DOHH2 (cell line): ENCODE measurements at regions not wholly inside any gene's neighbourhood (a gene's known extent, or its start where the extent isn't known, plus 50 kb on each side); places are given as distances from the start of the nearest gene placed in this dataset.

Experiments used
- H3F3A ChIP-seq: fragments of 200-600 bp; sonication (generic), shearing (Covaris generic); 2 replicates; pipeline ENCODE4 v1.6.0; 2016; ENCODE audit warnings: antibody characterized with exemption, mild to moderate bottlenecking; ENCODE audit not compliant: control insufficient read depth, insufficient read depth
- H3K27ac ChIP-seq: fragments of 200-600 bp; sonication (generic); 2 replicates; pipeline ENCODE4 v1.5.1; 2014; ENCODE audit warnings: low read depth, mild to moderate bottlenecking, low read length, moderate library complexity
- H3K27me3 ChIP-seq: fragments of 200-600 bp; sonication (generic); 2 replicates; pipeline ENCODE4 v1.6.1; 2014; ENCODE audit warnings: mild to moderate bottlenecking, low read length, mixed read lengths; ENCODE audit not compliant: control insufficient read depth
- H3K36me3 ChIP-seq: fragments of 200-600 bp; sonication (generic); 2 replicates; pipeline ENCODE4 v1.6.1; 2014; ENCODE audit warnings: mild to moderate bottlenecking, low read length, moderate library complexity, mixed read lengths; ENCODE audit not compliant: control insufficient read depth
- H3K4me1 ChIP-seq: fragments of 200-600 bp; sonication (generic); 2 replicates; pipeline ENCODE4 v1.6.1; 2014; ENCODE audit warnings: mild to moderate bottlenecking, low read length, mixed read lengths; ENCODE audit not compliant: control insufficient read depth
- H3K4me2 ChIP-seq: fragments of 200-600 bp; sonication (generic); 2 replicates; pipeline ENCODE4 v1.6.0; 2014; ENCODE audit warnings: mild to moderate bottlenecking, low read length, moderate library complexity
- H3K4me3 ChIP-seq: fragments of 200-600 bp; sonication (generic); 2 replicates; pipeline ENCODE4 v1.5.1; 2014; ENCODE audit warnings: mild to moderate bottlenecking, low read length, mixed read lengths
- H3K79me2 ChIP-seq: fragments of 200-600 bp; sonication (generic); 2 replicates; pipeline ENCODE4 v1.6.1; 2014; ENCODE audit warnings: mild to moderate bottlenecking, low read length, mixed read lengths; ENCODE audit not compliant: control insufficient read depth
- H3K9me2 ChIP-seq: fragments of 200-600 bp; sonication (generic); replicated peaks from 2 replicates; pipeline ENCODE4 v1.6.1; 2014; ENCODE audit warnings: mild to moderate bottlenecking, low read length, mixed read lengths; ENCODE audit not compliant: control insufficient read depth
- H3K9me3 ChIP-seq: fragments of 200-600 bp; sonication (generic); 2 replicates; pipeline ENCODE4 v1.6.1; 2014; ENCODE audit warnings: antibody characterized with exemption, low read length, mixed read lengths; ENCODE audit not compliant: control insufficient read depth, insufficient read depth
- H4K20me1 ChIP-seq: fragments of 200-600 bp; sonication (generic); 2 replicates; pipeline ENCODE4 v1.6.0; 2014; ENCODE audit warnings: low read depth, mild to moderate bottlenecking, antibody characterized with exemption, low read length, moderate library complexity; ENCODE audit not compliant: control insufficient read depth, insufficient read depth
- EZH2phosphoT487 ChIP-seq: fragments of 200-600 bp; sonication (generic); IDR thresholded peaks from 2 replicates; pipeline ENCODE4 v1.6.1; 2017; ENCODE audit warnings: borderline replicate concordance, mild to moderate bottlenecking, antibody characterized with exemption, low read length, moderate library complexity, mixed read lengths
- TF ChIP-seq, protein P1 (sequence below): fragments of 200-600 bp; sonication (generic); IDR thresholded peaks from one replicate; pipeline ENCODE4 v1.5.1; 2014; ENCODE audit warnings: antibody characterized with exemption, mild to moderate bottlenecking, low read depth, low read length; ENCODE audit not compliant: poor library complexity, severe bottlenecking

DNA sequence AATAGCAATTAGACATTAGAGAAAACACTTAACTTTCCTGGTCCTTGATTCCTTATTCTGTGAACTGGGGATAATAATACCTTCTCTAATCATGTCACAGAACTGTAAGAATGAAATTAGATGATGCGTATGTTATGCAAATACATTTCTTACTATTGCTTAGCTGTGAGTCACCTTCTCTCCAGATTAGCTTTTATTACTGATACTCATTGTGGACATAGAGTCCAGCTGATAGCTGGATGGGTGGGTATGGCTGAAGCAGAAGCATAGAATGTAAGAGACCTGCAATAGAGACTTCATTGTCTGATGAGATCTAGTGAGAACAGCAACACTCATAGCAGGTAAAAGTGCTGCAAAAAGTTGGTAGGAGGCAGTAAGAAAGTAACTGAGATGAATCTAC is 437.2 kb upstream of the ZFP42 start:
- Histone ChIP-seq H3K27me3 (no peaks in the 10 kb centered on the region), H4K20me1 (no peaks in the 10 kb centered on the region), H3F3A (no peaks in the 10 kb centered on the region), H3K9me2 (no peaks in the 10 kb centered on the region), H3K27ac (no peak overlapping the region), H3K4me2 (no peak overlapping the region), H3K36me3 (no peaks in the 10 kb centered on the region), H3K9me3 (no peaks in the 10 kb centered on the region), H3K79me2 (no peaks in the 10 kb centered on the region), H3K4me1 (no peaks in the 10 kb centered on the region), H3K4me3 (no peak overlapping the region)
- TF ChIP-seq EZH2phosphoT487 = no peak
- TF ChIP-seq, protein P1, sequence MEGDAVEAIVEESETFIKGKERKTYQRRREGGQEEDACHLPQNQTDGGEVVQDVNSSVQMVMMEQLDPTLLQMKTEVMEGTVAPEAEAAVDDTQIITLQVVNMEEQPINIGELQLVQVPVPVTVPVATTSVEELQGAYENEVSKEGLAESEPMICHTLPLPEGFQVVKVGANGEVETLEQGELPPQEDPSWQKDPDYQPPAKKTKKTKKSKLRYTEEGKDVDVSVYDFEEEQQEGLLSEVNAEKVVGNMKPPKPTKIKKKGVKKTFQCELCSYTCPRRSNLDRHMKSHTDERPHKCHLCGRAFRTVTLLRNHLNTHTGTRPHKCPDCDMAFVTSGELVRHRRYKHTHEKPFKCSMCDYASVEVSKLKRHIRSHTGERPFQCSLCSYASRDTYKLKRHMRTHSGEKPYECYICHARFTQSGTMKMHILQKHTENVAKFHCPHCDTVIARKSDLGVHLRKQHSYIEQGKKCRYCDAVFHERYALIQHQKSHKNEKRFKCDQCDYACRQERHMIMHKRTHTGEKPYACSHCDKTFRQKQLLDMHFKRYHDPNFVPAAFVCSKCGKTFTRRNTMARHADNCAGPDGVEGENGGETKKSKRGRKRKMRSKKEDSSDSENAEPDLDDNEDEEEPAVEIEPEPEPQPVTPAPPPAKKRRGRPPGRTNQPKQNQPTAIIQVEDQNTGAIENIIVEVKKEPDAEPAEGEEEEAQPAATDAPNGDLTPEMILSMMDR = no peak

DNA sequence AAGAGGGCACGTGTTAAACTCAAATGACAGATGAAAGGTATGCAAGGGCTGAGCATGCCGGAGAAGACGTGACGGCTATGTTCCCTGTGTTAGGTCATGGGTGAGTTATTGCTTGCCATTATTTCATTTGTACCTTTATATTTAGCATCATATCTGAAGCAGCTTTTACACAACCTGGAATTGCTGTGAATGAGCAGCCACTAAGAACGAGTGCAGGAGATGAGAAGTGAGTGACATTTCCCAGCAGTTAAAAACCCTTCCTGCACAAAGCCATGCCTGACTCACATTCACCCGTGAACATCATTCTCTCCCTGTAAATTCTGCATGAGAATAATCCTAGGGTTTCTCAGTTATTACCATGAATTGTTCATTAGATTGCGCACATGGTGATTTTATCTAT is 433.2 kb upstream of the ZFP42 start:
- TF ChIP-seq EZH2phosphoT487 = no peak
- TF ChIP-seq, protein P1 = no peak
- Histone ChIP-seq H3K4me2 (no peak overlapping the region), H3K4me3 (no peak overlapping the region), H4K20me1 (no peaks in the 10 kb centered on the region), H3K27me3 (no peaks in the 10 kb centered on the region), H3K36me3 (no peaks in the 10 kb centered on the region), H3K4me1 (no peaks in the 10 kb centered on the region), H3F3A (no peaks in the 10 kb centered on the region), H3K9me3 (no peaks in the 10 kb centered on the region), H3K27ac (no peak overlapping the region), H3K9me2 (no peaks in the 10 kb centered on the region), H3K79me2 (no peaks in the 10 kb centered on the region)

DNA sequence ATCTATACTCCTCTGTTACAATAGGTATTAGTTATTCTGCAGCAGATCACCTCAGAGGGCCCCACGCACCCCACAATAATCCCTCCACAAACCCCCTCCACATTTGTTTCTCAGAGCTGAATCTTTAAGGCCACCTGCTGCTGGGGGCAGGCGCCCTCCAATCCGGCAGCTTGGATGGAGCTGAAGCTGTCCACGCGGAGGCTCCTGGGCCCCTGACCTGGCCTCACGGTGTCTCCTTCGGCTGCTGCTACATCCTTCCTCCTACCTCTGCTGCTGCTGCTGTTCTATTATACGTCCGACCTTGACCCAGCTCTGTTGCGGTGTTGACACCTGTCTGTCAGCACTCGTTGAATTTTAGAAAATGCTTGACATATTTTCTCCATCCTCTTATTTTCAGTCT is 430.2 kb upstream of the ZFP42 start:
- Histone ChIP-seq H3K4me3 (no peak overlapping the region), H3K79me2 (no peaks in the 10 kb centered on the region), H4K20me1 (no peaks in the 10 kb centered on the region), H3K4me1 (no peaks in the 10 kb centered on the region), H3K9me3 (no peaks in the 10 kb centered on the region), H3K27me3 (no peaks in the 10 kb centered on the region), H3K4me2 (no peak overlapping the region), H3K9me2 (no peaks in the 10 kb centered on the region), H3K27ac (no peak overlapping the region), H3F3A (no peaks in the 10 kb centered on the region), H3K36me3 (no peaks in the 10 kb centered on the region)
- TF ChIP-seq EZH2phosphoT487 = no peak
- TF ChIP-seq, protein P1 = no peak

DNA sequence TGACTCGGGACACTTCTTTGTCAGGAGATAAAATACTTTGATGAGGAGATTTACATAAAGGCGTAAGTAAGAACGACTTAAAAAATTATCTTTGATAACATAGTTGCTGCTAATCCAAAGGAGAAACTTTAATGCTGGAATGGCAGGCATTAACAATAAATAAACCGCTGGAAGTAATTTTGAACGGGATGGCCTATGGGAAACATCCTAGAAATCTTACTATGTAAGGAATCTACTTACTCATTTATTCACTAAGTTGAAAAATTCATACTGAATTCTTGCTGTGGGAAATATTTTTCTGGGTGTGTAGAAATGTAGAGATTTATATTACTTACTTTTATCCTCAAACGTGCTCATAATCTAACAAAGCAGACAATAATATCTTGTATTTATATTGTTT is 425.7 kb upstream of the ZFP42 start:
- no peaks in the 10 kb centered on the region for H3K9me3 ChIP-seq
- no peaks in the 10 kb centered on the region for H3K36me3 ChIP-seq
- no peak for TF ChIP-seq EZH2phosphoT487
- TF ChIP-seq, protein P1 = no peak
- no peak overlapping the region for H3K4me2 ChIP-seq
- H3F3A ChIP-seq = no peaks in the 10 kb centered on the region
- no peaks in the 10 kb centered on the region for H3K9me2 ChIP-seq
- H3K4me3 ChIP-seq = no peak overlapping the region
- no peaks in the 10 kb centered on the region for H4K20me1 ChIP-seq
- H3K27ac ChIP-seq = no peak overlapping the region
- no peaks in the 10 kb centered on the region for H3K79me2 ChIP-seq
- H3K27me3 ChIP-seq = no peaks in the 10 kb centered on the region
- no peaks in the 10 kb centered on the region for H3K4me1 ChIP-seq
